HL-60 (cell line): ENCODE measurements at regions not wholly inside any gene's neighbourhood (a gene's known extent, or its start where the extent isn't known, plus 50 kb on each side); places are given as distances from the start of the nearest gene placed in this dataset.
A peak's percentile ranks its signal among the peaks of the same experiment; 100 is the strongest.

Experiments used
- DNase-seq, 2 experiments: peaks; one replicate each; pipeline ENCODE4 v3.0.0-alpha.2; 2010 to 2020; ENCODE audit warnings: low read depth in 1 of 2, low spot score in 1 of 2
- H3K27ac ChIP-seq: fragments of 250-450 bp; sonication (Bioruptor Pico); replicated peaks from 2 replicates; pipeline ENCODE4 v1.5.1; 2020; ENCODE audit warnings: mild to moderate bottlenecking, moderate library complexity
- H3K27me3 ChIP-seq: fragments of 250-450 bp; sonication (Bioruptor Pico); 2 replicates; pipeline ENCODE4 v1.5.1; 2021; ENCODE audit warnings: mild to moderate bottlenecking, moderate library complexity; ENCODE audit not compliant: insufficient read depth, poor library complexity, severe bottlenecking
- H3K4me3 ChIP-seq: replicated peaks from 2 replicates; pipeline ENCODE4 v1.5.1; 2011; ENCODE audit warnings: mild to moderate bottlenecking, control low read depth, low read length; ENCODE audit not compliant: insufficient read depth
- GABPA ChIP-seq: IDR thresholded peaks from 2 replicates; pipeline ENCODE4 v1.6.1; 2012; ENCODE audit warnings: low read depth
- POLR2AphosphoS5 ChIP-seq: IDR thresholded peaks from 2 replicates; pipeline ENCODE4 v1.6.1; 2012; ENCODE audit warnings: low read depth
- REST ChIP-seq: IDR thresholded peaks from 2 replicates; pipeline ENCODE4 v1.6.1; 2012; ENCODE audit warnings: low read depth; ENCODE audit not compliant: insufficient replicate concordance
- SPI1 ChIP-seq: IDR thresholded peaks from 2 replicates; pipeline ENCODE4 v1.6.1; 2012; ENCODE audit warnings: low read depth, mild to moderate bottlenecking, borderline replicate concordance
- TF ChIP-seq, protein P1 (sequence below): IDR thresholded peaks from one replicate; pipeline ENCODE4 v1.5.1; 2011; ENCODE audit warnings: low read length, control low read depth, inconsistent platforms; ENCODE audit not compliant: insufficient read depth

DNA sequence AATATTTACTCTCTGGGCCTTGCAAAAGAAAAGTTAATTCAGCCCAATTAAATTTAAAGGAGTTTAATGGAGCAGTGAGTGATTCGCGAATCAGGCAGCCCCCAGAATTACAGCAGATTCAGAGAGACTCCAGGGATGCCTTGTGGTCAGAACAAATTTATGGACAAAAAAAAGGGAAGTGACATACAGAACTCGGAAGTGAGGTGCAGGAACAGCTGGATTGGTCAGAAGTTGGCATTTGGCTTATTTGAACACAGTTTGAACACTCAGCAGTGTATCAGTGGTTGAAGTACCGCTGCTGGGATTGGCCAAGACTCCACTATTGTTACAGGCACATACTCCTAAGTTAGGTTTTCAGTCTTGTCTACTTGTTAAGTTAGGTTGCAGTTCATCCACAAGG, 145.0 kb upstream of the GAP43 start:
- H3K4me3 ChIP-seq = no peak overlapping the region
- no peak for DNase-seq
- H3K27ac ChIP-seq = no peak overlapping the region
- peak; percentile 50; the same call in 1 of the 2 replicates for TF ChIP-seq SPI1
- no peak for TF ChIP-seq GABPA
- H3K27me3 ChIP-seq = no peaks in the 10 kb centered on the region

DNA sequence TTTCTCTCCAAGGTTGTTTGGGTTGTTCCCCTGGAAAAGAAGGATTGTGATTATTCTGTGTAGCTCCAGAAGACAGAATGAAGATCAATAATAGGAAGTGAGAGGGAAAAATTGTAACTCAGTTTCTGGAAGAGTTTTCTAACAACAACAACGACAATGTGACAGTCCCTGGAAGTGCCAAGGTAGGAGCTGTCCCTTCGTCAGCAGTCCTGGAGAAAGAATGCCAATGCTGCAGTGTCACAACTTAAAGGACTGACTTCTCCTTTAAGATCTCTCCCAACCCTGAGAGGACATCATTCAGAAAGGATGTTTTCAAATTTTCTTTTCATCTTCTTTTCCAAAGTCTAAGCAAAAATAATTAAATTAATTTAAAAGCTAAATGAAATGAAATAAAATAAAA, 136.4 kb upstream of the GAP43 start:
- DNase-seq = no peak
- no peak overlapping the region for H3K4me3 ChIP-seq
- TF ChIP-seq REST = peak; percentile 38
- no peak for TF ChIP-seq SPI1
- H3K27ac ChIP-seq = no peak overlapping the region
- no peaks in the 10 kb centered on the region for H3K27me3 ChIP-seq

GRCh38 chr3:115487968-115488367, 135.3 kb upstream of the GAP43 start:
- no peaks in the 10 kb centered on the region for H3K27me3 ChIP-seq
- TF ChIP-seq POLR2AphosphoS5 = no peak
- TF ChIP-seq, protein P1, sequence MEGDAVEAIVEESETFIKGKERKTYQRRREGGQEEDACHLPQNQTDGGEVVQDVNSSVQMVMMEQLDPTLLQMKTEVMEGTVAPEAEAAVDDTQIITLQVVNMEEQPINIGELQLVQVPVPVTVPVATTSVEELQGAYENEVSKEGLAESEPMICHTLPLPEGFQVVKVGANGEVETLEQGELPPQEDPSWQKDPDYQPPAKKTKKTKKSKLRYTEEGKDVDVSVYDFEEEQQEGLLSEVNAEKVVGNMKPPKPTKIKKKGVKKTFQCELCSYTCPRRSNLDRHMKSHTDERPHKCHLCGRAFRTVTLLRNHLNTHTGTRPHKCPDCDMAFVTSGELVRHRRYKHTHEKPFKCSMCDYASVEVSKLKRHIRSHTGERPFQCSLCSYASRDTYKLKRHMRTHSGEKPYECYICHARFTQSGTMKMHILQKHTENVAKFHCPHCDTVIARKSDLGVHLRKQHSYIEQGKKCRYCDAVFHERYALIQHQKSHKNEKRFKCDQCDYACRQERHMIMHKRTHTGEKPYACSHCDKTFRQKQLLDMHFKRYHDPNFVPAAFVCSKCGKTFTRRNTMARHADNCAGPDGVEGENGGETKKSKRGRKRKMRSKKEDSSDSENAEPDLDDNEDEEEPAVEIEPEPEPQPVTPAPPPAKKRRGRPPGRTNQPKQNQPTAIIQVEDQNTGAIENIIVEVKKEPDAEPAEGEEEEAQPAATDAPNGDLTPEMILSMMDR = no peak
- TF ChIP-seq SPI1 = no peak
- TF ChIP-seq GABPA = no peak
- TF ChIP-seq REST = no peak

DNA sequence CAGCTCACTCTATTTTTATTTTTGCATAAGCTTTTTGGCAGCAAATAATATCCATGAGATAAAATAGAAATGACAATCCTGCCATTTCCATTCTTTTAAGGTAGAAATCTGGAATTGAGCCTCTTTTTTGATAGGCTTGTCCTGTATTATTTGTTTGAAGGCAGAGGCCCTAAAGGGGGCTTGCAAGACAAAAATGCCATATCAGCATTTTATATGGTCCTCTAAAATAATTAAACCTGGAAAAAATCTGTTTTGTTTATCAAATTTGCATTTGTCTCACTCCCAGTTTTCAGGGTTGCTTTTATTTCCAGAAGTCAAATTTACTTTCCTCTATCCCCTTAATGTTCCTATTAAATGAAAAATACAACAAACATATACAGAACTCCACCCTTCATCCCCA, 134.9 kb upstream of the GAP43 start:
- no peak overlapping the region for H3K4me3 ChIP-seq
- no peak for TF ChIP-seq REST
- TF ChIP-seq GABPA = no peak
- no peak for TF ChIP-seq SPI1
- no peak for TF ChIP-seq POLR2AphosphoS5
- TF ChIP-seq, protein P1 = no peak
- H3K27me3 ChIP-seq = no peaks in the 10 kb centered on the region
- no peak overlapping the region for H3K27ac ChIP-seq
- DNase-seq = no peak

More at GRCh38 chr3:115487968-115488367, 135.3 kb upstream of the GAP43 start:
- DNase-seq = no peak
- no peak overlapping the region for H3K27ac ChIP-seq
- H3K4me3 ChIP-seq = no peak overlapping the region
